ENCODE measurements at regions not wholly inside any gene's neighbourhood (a gene's known extent, or its start where the extent isn't known, plus 50 kb on each side); places are given as distances from the start of the nearest gene placed in this dataset.

GRCh38 chr10:109451879-109452278 is 471.4 kb downstream of the XPNPEP1 start:
- TF ChIP-seq CEBPB (IDR thresholded peaks at IDR 0.05) (no peak), ZBTB7A (IDR thresholded peaks at IDR 0.05; ENCODE audit: low read depth) (no peak), TEAD4 (IDR thresholded peaks at IDR 0.05) (no peak), YY1 (IDR thresholded peaks at IDR 0.05; ENCODE audit: low read depth) (no peak), EGR1 (IDR thresholded peaks at IDR 0.05) (no peak), MAX (IDR thresholded peaks at IDR 0.05) (no peak), TAF1 (IDR thresholded peaks at IDR 0.05; ENCODE audit: low read depth) (no peak), FOXM1 (IDR thresholded peaks at IDR 0.05; ENCODE audit: borderline replicate concordance, low read depth) (no peak), TCF12 (IDR thresholded peaks at IDR 0.05; ENCODE audit: low read depth) (no peak), RAD21 (IDR thresholded peaks at IDR 0.05; ENCODE audit: low read depth) (no peak), NFIC (IDR thresholded peaks at IDR 0.05) (no peak)
- TF ChIP-seq, protein P1, sequence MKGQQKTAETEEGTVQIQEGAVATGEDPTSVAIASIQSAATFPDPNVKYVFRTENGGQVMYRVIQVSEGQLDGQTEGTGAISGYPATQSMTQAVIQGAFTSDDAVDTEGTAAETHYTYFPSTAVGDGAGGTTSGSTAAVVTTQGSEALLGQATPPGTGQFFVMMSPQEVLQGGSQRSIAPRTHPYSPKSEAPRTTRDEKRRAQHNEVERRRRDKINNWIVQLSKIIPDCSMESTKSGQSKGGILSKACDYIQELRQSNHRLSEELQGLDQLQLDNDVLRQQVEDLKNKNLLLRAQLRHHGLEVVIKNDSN (IDR thresholded peaks at IDR 0.05): no peak
- TF ChIP-seq, protein P2, sequence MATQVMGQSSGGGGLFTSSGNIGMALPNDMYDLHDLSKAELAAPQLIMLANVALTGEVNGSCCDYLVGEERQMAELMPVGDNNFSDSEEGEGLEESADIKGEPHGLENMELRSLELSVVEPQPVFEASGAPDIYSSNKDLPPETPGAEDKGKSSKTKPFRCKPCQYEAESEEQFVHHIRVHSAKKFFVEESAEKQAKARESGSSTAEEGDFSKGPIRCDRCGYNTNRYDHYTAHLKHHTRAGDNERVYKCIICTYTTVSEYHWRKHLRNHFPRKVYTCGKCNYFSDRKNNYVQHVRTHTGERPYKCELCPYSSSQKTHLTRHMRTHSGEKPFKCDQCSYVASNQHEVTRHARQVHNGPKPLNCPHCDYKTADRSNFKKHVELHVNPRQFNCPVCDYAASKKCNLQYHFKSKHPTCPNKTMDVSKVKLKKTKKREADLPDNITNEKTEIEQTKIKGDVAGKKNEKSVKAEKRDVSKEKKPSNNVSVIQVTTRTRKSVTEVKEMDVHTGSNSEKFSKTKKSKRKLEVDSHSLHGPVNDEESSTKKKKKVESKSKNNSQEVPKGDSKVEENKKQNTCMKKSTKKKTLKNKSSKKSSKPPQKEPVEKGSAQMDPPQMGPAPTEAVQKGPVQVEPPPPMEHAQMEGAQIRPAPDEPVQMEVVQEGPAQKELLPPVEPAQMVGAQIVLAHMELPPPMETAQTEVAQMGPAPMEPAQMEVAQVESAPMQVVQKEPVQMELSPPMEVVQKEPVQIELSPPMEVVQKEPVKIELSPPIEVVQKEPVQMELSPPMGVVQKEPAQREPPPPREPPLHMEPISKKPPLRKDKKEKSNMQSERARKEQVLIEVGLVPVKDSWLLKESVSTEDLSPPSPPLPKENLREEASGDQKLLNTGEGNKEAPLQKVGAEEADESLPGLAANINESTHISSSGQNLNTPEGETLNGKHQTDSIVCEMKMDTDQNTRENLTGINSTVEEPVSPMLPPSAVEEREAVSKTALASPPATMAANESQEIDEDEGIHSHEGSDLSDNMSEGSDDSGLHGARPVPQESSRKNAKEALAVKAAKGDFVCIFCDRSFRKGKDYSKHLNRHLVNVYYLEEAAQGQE (IDR thresholded peaks at IDR 0.05; ENCODE audit: low read depth): no peak

- TF ChIP-seq TAF1 (IDR thresholded peaks at IDR 0.05; ENCODE audit: low read depth) (no peak), TEAD4 (IDR thresholded peaks at IDR 0.05) (no peak), EP300 (IDR thresholded peaks at IDR 0.05; ENCODE audit: borderline replicate concordance) (no peak), CEBPB (IDR thresholded peaks at IDR 0.05) (no peak)
- TF ChIP-seq, protein P1 (IDR thresholded peaks at IDR 0.05): no peak
- TF ChIP-seq, protein P2 (IDR thresholded peaks at IDR 0.05; ENCODE audit: low read depth): no peak
These were observed 472.6 kb downstream of the XPNPEP1 start for GRCh38 chr10:109450702-109451101.

- TF ChIP-seq ZBTB7A (IDR thresholded peaks at IDR 0.05; ENCODE audit: low read depth) (no peak), NFIC (IDR thresholded peaks at IDR 0.05) (no peak), TEAD4 (IDR thresholded peaks at IDR 0.05) (no peak)
- TF ChIP-seq, protein P1 (IDR thresholded peaks at IDR 0.05): no peak
These were observed 489.9 kb downstream of the XPNPEP1 start for GRCh38 chr10:109433434-109433833.

GRCh38 chr10:109432281-109432680 is 491.0 kb downstream of the XPNPEP1 start:
- TF ChIP-seq NFIC (IDR thresholded peaks at IDR 0.05): no peak
- TF ChIP-seq YY1 (IDR thresholded peaks at IDR 0.05; ENCODE audit: low read depth): no peak
- no peak for TF ChIP-seq TEAD4 (IDR thresholded peaks at IDR 0.05)
- no peak for TF ChIP-seq ZBTB7A (IDR thresholded peaks at IDR 0.05; ENCODE audit: low read depth)
- TF ChIP-seq CEBPB (IDR thresholded peaks at IDR 0.05): no peak
- TF ChIP-seq, protein P1 (IDR thresholded peaks at IDR 0.05): no peak
- TF ChIP-seq, protein P2 (IDR thresholded peaks at IDR 0.05; ENCODE audit: low read depth): no peak
- no peak for TF ChIP-seq TAF1 (IDR thresholded peaks at IDR 0.05; ENCODE audit: low read depth)
- no peak for TF ChIP-seq EGR1 (IDR thresholded peaks at IDR 0.05)
- no peak for TF ChIP-seq EP300 (IDR thresholded peaks at IDR 0.05; ENCODE audit: borderline replicate concordance)

DNA sequence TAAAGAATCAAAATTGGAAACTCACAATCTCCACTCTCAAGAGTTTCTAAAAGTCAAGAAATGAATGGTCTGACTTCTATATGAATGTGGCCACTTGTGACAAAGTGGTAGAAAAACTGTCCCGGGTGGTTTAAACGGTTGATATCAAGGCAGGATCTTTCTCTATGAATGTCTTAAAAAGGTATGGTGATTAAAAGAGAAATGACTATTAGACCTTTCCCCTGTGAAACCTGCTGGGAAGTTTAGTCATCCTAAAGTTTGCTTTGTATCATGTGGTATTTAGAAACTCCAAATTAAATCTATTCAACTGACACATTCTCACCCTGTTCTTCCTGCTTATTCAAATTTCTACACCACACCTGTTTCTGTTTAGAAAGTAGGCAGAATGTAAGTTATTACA is 492.5 kb downstream of the XPNPEP1 start:
- TF ChIP-seq EP300 (IDR thresholded peaks at IDR 0.05; ENCODE audit: borderline replicate concordance) (no peak), TCF12 (IDR thresholded peaks at IDR 0.05; ENCODE audit: low read depth) (no peak), TAF1 (IDR thresholded peaks at IDR 0.05; ENCODE audit: low read depth) (no peak), CREB1 (IDR thresholded peaks at IDR 0.05; ENCODE audit: low read depth) (no peak), YY1 (IDR thresholded peaks at IDR 0.05; ENCODE audit: low read depth) (no peak), ZBTB7A (IDR thresholded peaks at IDR 0.05; ENCODE audit: low read depth) (no peak), EGR1 (IDR thresholded peaks at IDR 0.05) (no peak), CEBPB (IDR thresholded peaks at IDR 0.05) (no peak), TEAD4 (IDR thresholded peaks at IDR 0.05) (no peak), MAX (IDR thresholded peaks at IDR 0.05) (no peak), NFIC (IDR thresholded peaks at IDR 0.05) (no peak), FOXM1 (IDR thresholded peaks at IDR 0.05; ENCODE audit: borderline replicate concordance, low read depth) (no peak), RAD21 (IDR thresholded peaks at IDR 0.05; ENCODE audit: low read depth) (no peak)
- TF ChIP-seq, protein P1 (IDR thresholded peaks at IDR 0.05): no peak
- TF ChIP-seq, protein P2 (IDR thresholded peaks at IDR 0.05; ENCODE audit: low read depth): no peak

Measured in Ishikawa (cell line).